Activated CD4-positive, alpha-beta T cell treated with anti-CD3 and anti-CD28 coated beads, Interleukin-2, amount 50 U/mL, for 4 hours (primary cell): ENCODE measurements at regions not wholly inside any gene's neighbourhood (a gene's known extent, or its start where the extent isn't known, plus 50 kb on each side); places are given as distances from the start of the nearest gene placed in this dataset.

ENCODE experiments used
- DNase-seq, 2 experiments: peaks; one replicate each; pipeline ENCODE4 v3.0.0-alpha.2; 2020

DNA sequence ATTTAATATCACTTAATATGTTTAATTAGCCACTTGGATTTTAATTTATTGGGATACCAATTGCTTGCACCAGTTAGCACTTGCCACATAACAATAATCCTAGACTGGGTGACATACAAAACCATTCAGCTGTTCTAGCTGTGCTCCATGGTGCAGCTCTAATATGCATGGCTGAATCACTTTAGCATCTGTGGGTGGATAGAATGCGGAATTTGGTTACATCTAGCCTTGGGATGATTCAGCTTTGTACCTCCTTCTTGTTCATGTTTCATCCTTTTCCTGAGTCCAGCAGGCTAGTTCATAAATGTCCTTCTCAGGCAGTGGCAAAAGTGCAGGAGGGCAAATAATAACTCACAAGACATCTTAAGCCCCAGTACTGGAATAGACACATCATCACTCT lies 1263.0 kb downstream of the LRFN5 start:
- DNase-seq = no peak

- DNase-seq = no peak
Observed at GRCh38 chr14:42862114-42862513, 1255.4 kb downstream of the LRFN5 start.

GRCh38 chr14:42860371-42860770 lies 1253.7 kb downstream of the LRFN5 start:
- no peak for DNase-seq

GRCh38 chr14:42856106-42856505 lies 1249.4 kb downstream of the LRFN5 start:
- DNase-seq = no peak

DNA sequence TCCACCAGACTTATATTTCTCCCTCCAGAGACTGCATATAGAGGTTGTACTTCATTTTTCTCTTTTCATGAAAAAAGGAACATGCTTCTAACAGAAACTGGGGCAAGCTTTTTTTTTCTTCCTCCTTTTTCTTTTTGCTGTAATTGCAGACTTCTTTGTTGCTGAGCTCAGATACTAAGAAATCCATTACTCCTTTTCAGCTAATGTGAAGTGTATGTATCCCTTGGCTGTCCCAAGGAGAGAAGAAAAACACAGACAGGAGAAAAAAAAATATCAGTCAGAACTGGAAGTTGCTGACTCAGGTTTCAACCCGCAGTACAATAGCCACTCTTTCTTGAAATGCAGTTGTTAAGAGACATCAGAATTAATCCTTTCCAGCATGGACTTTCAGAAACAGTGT lies 1248.4 kb downstream of the LRFN5 start:
- no peak for DNase-seq

- no peak for DNase-seq
Observed at GRCh38 chr14:42854061-42854460, 1247.4 kb downstream of the LRFN5 start.

GRCh38 chr14:42848652-42849051 lies 1242.0 kb downstream of the LRFN5 start:
- no peak for DNase-seq

DNA sequence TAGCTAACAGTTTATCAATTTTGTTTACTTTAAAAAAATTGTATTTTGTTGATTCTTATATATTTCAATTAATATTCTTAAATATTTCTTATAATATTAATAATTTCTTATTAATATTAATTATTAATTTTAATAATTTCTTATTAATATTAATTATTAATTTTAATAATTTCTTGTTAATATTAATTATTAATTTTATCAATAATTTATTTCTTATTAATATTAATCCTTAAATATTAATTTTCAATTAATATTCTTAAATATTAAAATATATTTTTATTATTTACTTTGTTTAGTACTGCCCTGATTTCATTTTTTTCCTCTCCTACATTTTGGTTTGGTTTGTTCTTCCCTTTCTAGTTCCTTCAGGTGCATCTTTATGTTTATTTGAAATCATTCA lies 1208.1 kb downstream of the LRFN5 start:
- no peak for DNase-seq

GRCh38 chr14:42806909-42807315 lies 1200.2 kb downstream of the LRFN5 start:
- DNase-seq = no peak

GRCh38 chr14:42804141-42804540 lies 1197.5 kb downstream of the LRFN5 start:
- DNase-seq = no peak

DNA sequence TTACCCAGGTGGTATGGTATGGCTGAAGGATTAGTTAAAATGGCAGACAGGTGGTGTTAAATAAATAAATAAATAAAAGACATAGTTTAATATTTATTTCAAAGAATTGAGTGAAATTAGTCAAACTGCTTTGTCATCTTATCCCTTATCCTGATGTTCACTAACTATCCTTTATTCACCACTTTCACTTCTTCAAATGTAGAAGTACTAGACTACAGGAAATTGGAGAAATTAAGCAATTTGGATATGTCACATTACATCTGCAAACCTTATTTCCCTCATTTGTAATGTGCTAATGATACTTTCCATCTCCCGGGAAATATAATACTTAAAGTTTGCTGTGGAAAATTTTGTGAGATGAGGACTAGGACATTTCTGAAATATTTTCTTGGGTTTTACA lies 1195.7 kb downstream of the LRFN5 start:
- no peak for DNase-seq

DNA sequence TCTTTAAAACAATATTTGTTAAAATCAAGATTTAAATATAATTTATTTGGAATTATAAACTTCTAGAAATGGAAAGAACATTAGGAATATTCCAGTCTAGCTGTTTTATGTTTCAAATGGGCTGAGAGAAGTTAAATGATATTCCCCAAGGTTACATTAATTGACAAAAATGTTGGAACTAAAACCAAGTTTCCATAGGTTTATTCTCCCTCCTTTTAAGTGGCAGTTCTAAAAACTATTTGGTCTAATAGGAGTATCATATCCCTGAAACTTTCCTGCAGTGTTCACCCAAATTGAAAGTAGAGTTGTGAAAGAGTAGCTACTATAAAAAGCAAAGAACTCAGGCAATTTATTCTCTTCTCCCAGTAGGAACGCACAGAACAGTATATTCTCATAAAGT lies 1185.5 kb downstream of the LRFN5 start:
- no peak for DNase-seq

- DNase-seq = no peak
Observed at GRCh38 chr14:42782754-42783153, 1176.1 kb downstream of the LRFN5 start.

GRCh38 chr14:42778984-42779383 lies 1172.3 kb downstream of the LRFN5 start:
- no peak for DNase-seq

DNA sequence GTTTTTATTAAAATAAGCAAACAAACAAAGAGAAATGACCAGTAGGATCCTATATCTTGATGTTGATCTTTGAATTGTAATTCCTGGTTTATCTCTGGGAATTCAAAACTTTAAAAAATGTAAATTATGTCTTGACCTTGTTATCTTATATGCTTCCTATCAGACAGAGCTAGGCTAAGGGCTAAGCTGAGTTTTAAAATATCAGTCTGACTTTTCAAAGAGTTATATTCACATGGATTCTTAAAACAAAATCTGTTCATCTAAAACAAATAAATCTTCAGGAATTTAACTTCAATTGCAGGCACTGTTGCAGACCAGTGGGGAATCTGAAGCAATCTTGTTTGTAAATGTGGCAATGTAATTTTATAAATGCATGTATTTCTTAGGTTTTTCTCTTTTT lies 1144.1 kb downstream of the LRFN5 start:
- DNase-seq = no peak

DNA sequence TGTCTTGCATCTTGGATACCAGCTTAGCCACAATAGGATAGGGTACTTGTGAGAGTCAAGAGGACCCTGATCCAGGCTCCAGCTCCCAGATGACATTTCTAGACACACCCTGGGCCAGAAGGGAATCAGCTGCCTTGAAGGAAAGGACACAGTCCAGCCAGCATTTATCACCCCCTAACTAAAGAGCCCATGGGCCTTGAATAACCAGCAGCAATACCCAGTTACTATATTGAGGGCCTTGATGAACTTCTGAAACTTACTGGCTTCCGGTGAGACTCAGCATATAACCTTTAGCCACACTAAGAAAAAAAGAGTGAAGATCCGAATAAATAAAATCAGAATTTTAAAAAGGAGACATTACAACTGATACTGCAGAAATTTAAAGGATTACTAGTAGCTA lies 1135.4 kb downstream of the LRFN5 start:
- DNase-seq = no peak

DNA sequence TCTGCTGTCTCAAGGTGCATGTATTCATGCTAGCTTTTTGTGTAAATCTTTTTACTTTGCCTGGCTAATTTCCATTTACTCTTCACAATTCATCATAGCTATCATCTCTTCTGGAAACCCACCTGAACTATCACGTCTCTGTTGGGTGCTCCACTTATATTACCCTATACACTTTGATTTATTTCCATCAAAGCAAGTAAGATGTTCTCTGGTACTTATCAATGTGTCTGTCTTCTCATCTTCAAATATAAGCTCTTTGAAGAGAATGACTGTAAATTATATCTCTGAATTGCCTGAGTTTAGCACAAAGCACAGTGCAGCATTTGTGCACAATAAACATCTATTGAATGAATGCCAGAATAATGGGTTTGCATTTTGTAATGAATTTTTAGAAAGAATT lies 1129.7 kb downstream of the LRFN5 start:
- no peak for DNase-seq

- DNase-seq = no peak
Observed at GRCh38 chr14:42734041-42734440, 1127.4 kb downstream of the LRFN5 start.

DNA sequence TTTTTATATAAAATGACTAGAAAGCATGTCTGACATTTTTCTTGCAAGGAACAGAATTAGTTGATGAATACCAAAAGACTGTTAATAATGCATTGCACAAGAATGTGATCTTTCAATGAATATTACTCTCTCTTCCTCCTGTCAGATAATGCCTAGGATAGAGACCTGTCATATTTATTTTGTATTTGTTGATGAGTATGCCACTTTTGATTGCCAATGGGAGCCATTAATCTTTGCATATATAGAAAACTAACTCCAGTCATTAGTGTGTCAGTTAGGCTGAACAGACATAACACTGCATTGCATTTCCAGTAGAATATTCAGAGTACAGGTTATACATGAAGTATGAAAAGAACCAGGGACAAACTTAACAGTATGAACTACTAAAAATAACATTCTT lies 1125.3 kb downstream of the LRFN5 start:
- no peak for DNase-seq

- no peak for DNase-seq
Observed at GRCh38 chr14:42731480-42731879, 1124.8 kb downstream of the LRFN5 start.

DNA sequence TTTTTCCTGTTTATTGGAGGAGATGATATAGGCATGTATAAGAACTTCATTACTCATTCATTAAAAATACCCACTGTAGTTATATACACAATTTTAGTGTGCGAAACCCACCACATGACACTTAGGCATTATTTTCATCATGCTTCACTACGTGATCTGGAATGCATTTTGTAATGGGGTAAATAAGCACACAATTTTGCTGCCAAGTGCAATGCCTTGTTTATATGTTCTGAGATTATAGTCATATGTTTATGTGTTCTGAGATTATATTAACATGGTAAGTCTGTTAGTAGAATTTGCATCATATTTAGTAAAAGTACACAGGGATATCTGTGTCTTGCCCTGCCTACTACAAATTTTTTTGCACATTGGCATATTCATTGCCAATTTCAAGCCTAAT lies 1123.0 kb downstream of the LRFN5 start:
- no peak for DNase-seq

DNA sequence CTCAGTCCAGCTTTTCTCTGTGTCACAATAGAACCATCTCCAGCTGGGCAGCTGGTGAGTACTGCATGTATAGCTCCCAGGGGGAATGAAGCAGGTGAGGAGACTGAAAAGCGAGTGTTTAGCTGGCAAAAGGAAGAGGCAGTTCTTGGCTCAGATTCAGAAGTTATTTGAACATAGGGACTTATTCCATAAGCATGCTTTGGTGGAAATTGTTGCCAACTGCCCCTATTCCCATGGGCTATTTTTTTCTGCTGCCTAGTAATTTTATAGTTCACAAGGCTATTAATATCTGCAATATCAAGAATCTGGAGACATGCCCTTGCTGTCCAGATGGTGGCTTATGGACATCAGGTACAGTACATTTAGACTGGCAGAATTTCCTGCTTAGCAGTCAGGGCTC lies 1112.7 kb downstream of the LRFN5 start:
- DNase-seq = no peak

- DNase-seq = no peak
Observed at GRCh38 chr14:42715316-42715715, 1108.6 kb downstream of the LRFN5 start.

DNA sequence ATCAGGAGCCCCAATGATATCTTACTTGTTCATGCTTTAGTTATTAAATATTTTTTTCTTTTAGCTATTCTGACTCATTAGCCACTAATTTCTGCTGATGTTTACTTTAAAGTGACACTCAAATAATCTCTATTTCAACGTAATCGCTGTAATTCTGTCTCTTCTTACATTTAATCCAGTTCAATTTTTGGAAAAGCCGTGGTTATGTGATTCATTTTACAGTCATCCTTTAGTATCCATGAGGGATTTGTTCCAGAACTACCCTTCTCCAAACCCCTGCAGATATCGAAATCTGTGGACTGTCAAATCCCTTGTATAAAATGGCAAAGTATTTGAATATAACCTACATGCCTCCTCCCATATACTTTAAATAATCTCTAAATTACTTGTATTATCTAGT lies 1103.4 kb downstream of the LRFN5 start:
- DNase-seq = no peak

DNA sequence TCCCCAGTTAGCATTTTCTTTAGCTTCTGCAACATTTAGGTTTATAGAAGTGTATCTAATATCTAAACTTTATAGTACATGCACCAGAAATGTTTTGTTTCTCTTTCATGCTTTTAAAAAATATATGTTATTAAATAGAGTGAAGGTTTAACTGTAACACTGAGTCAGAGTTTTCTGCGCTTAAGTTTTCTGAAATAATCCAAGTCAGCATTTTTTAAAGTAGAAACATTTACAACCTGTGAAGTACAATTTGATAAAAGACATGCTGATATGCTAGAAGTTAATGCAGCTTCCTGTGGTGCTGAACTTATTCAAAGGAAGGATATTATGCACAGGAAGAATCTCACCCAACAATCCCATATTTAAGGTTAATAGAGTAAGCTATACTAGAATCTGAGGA lies 1096.8 kb downstream of the LRFN5 start:
- no peak for DNase-seq

DNA sequence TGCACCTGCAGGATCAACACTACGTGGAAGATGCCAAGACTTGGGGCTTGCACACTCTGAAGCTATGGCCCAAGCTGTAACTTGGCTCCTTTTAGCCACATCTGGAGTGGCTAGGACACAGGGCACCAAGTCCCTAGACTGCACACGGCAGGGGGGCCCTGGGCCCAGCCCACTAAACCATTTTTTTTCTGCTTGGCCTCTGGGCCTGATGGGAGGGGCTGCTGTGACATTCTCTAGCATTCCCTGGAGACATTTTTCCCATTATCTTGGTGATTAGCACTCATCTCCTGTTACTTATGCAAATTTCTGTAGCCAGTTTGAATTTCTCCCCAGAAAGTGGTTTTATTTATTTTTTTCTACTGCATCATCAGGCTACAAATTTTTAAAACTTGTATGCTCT lies 1080.7 kb downstream of the LRFN5 start:
- DNase-seq = no peak
